ENCODE measurements at regions not wholly inside any gene's neighbourhood (a gene's known extent, or its start where the extent isn't known, plus 50 kb on each side); places are given as distances from the start of the nearest gene placed in this dataset.

GRCh38 chr5:169398515-169398914, 97.6 kb upstream of the SLIT3 start:
- TF ChIP-seq SUZ12 (IDR thresholded peaks at IDR 0.05; ENCODE audit: extremely low read depth, insufficient read depth, insufficient read length) (no peak), ZNF274 (IDR thresholded peaks at IDR 0.05; ENCODE audit: low read depth, low read length) (no peak), YY1 (IDR thresholded peaks at IDR 0.05; ENCODE audit: insufficient read depth, insufficient read length) (no peak)

Data from NT2/D1 (cell line).